Lung (tissue), 11 donors: ENCODE measurements at regions not wholly inside any gene's neighbourhood (a gene's known extent, or its start where the extent isn't known, plus 50 kb on each side); places are given as distances from the start of the nearest gene placed in this dataset.
A peak's percentile ranks its signal among the peaks of the same experiment; 100 is the strongest.

Source experiments
- ATAC-seq: fragments of 200-7000 bp; cut with Tn5 transposase; one replicate; pipeline ENCODE4 v1.9.1; 2020; ENCODE audit warnings: moderate number of reproducible peaks; ENCODE audit not compliant: insufficient read depth, low FRiP score
- DNase-seq, 3 donors: peaks; one replicate each; pipeline ENCODE4 v3.0.0-alpha.2; 2013 to 2017
- H3K27ac ChIP-seq, 2 donors: one replicate each; pipeline ENCODE4 v1.5.1; 2013; ENCODE audit warnings: mild to moderate bottlenecking in 2 of 2, moderate library complexity in 2 of 2, control low read depth in 1 of 2, inconsistent platforms in 1 of 2, low read depth in 1 of 2, low read length in 1 of 2
- H3K27me3 ChIP-seq, 3 donors: one replicate each; pipeline ENCODE4 v1.5.1; 2013; ENCODE audit warnings: low read length in 2 of 3; ENCODE audit not compliant: control insufficient read depth in 3 of 3, insufficient read depth in 3 of 3
- H3K36me3 ChIP-seq, 4 donors: one replicate each; pipeline ENCODE4 v1.5.1; 2013; ENCODE audit warnings: low read length in 4 of 4, mild to moderate bottlenecking in 1 of 4, moderate library complexity in 1 of 4; ENCODE audit not compliant: control insufficient read depth in 4 of 4, insufficient read depth in 4 of 4
- H3K4me1 ChIP-seq, 5 donors: one replicate each; pipeline ENCODE4 v1.5.1; 2013; ENCODE audit warnings: low read length in 5 of 5, mild to moderate bottlenecking in 2 of 5, moderate library complexity in 1 of 5; ENCODE audit not compliant: control insufficient read depth in 5 of 5, insufficient read depth in 5 of 5
- H3K4me3 ChIP-seq: one replicate; pipeline ENCODE4 v1.5.1; 2013; ENCODE audit warnings: mild to moderate bottlenecking, control low read depth, moderate library complexity
- H3K9ac ChIP-seq, 2 donors: one replicate each; pipeline ENCODE4 v1.5.1; 2013; ENCODE audit warnings: low read length in 2 of 2, control low read depth in 1 of 2; ENCODE audit not compliant: insufficient read depth in 1 of 2
- H3K9me3 ChIP-seq, 4 donors: one replicate each; pipeline ENCODE4 v1.5.1; 2013; ENCODE audit warnings: low read length in 3 of 4, mild to moderate bottlenecking in 1 of 4, moderate library complexity in 1 of 4; ENCODE audit not compliant: control insufficient read depth in 4 of 4, insufficient read depth in 3 of 4
- CTCF ChIP-seq: IDR thresholded peaks from 2 replicates; pipeline ENCODE4 v1.5.1; 2012; ENCODE audit warnings: mild to moderate bottlenecking; ENCODE audit errors: control extremely low read depth, extremely low read depth
- WGBS, 2 donors: extraction: QIAGEN DNeasy Blood & Tissue Kit; methylation state at CpG; one replicate each; pipeline ENCODE4 v1.1.7; 2013; 5-methylcytosine and 5-hydroxymethylcytosine counted together
- donor health status: control.
- donor health status: control.
- donor health status: Bipolar disorder and iron deficiency.
- donor health status: healthy.
- donor health status: DM: yes; HTN: yes; CAD: no.

- Histone ChIP-seq H3K27me3 (no peaks in the 10 kb centered on the region), H3K4me3 (no peak overlapping the region), H3K27ac (no peak overlapping the region), H3K36me3 (no peaks in the 10 kb centered on the region), H3K4me1 (no peaks in the 10 kb centered on the region), H3K9me3 (no peaks in the 10 kb centered on the region), H3K9ac (no peak overlapping the region)
- DNase-seq (no peak), ATAC-seq (no peak)
- WGBS, 2 donors = 77 to 79% methylated on average over 3 of the region's 3 CpGs
- TF ChIP-seq CTCF = no peak
These were observed 114.2 kb upstream of the PHACTR1 start for GRCh38 chr6:12602342-12602741.

GRCh38 chr6:12602951-12603672 is 113.5 kb upstream of the PHACTR1 start:
- peak; percentile 10 for TF ChIP-seq CTCF
- Histone ChIP-seq H3K9me3 (no peaks in the 10 kb centered on the region), H3K4me1 (peaks cover 0 to under 1% (median 0%) of the 10 kb centered on the region in 5 donors), H3K36me3 (no peaks in the 10 kb centered on the region), H3K4me3 (no peak overlapping the region), H3K27me3 (no peaks in the 10 kb centered on the region), H3K9ac (no peak overlapping the region), H3K27ac (no peak overlapping the region)
- peak; percentile 51 for ATAC-seq
- peak in 2 of 3 donors; percentile 41 to 71 for DNase-seq
- 47 to 55% methylated on average over 6 of the region's 6 CpGs for WGBS, 2 donors

- no peak for DNase-seq
- no peak overlapping the region for H3K27ac ChIP-seq
- H3K27me3 ChIP-seq = no peaks in the 10 kb centered on the region
- H3K4me3 ChIP-seq = no peak overlapping the region
- no peak for TF ChIP-seq CTCF
- no peaks in the 10 kb centered on the region for H3K9me3 ChIP-seq
- no peaks in the 10 kb centered on the region for H3K36me3 ChIP-seq
- no peak overlapping the region for H3K9ac ChIP-seq
- WGBS, 2 donors = 63 to 71% methylated on average over 3 of the region's 3 CpGs
- peaks cover 0 to 3% (median 0%) of the 10 kb centered on the region in 5 donors for H3K4me1 ChIP-seq
- ATAC-seq = no peak
These were observed 112.9 kb upstream of the PHACTR1 start for GRCh38 chr6:12603673-12604049.

GRCh38 chr6:12605888-12606345 is 110.7 kb upstream of the PHACTR1 start:
- 43 to 47% methylated on average over 7 of the region's 7 CpGs for WGBS, 2 donors
- ATAC-seq = peak; percentile 54
- H3K4me3 ChIP-seq = no peak overlapping the region

More at GRCh38 chr6:12605888-12606345, 110.7 kb upstream of the PHACTR1 start:
- Histone ChIP-seq H3K9ac (no peak overlapping the region), H3K27ac (no peak overlapping the region), H3K4me1 (peaks cover 0 to 3% (median 0%) of the 10 kb centered on the region in 5 donors), H3K36me3 (no peaks in the 10 kb centered on the region), H3K27me3 (no peaks in the 10 kb centered on the region), H3K9me3 (no peaks in the 10 kb centered on the region)
- TF ChIP-seq CTCF = peak; percentile 61
- DNase-seq = peak; percentile 28 to 74 (median 68)
